K562 (cell line): ENCODE measurements at regions not wholly inside any gene's neighbourhood (a gene's known extent, or its start where the extent isn't known, plus 50 kb on each side); places are given as distances from the start of the nearest gene placed in this dataset.

Experiments used
- ATAC-seq: fragments of 200-7000 bp; cut with Tn5 transposase; 3 replicates; pipeline ENCODE4 v1.9.1; 2020; ENCODE audit warnings: moderate library complexity
- BruUV-seq: library from RNA; stranded (reverse); fragments of 400-500 nt; replicated peaks from 2 replicates; lab custom pipeline; 2021; lab: Mats Ljungman, UMichigan
- CTCF ChIA-PET: fragments of 300-600 bp; formaldehyde crosslinking; extraction: SDS; loops from one replicate; lab custom pipeline; 2021; ENCODE audit warnings: low intra/inter-chr PET ratio; lab: Yijun Ruan, JAX
- POLR2A ChIA-PET: fragments of 300-600, 350-650 bp; sonication (Branson Sonifier 250); formaldehyde crosslinking; extraction: SDS; loops from one replicate; lab custom pipeline; 2021; ENCODE audit warnings: antibody characterized with exemption, inconsistent platforms; lab: Yijun Ruan, JAX
- DNase-seq, 4 experiments: peaks; one replicate each; pipeline versions ENCODE4 v3.0.0 to v3.0.0-alpha.2; 2011 to 2018; ENCODE audit warnings: low spot score in 3 of 4, mixed read lengths in 3 of 4; ENCODE audit errors: extremely low read depth in 1 of 4
- FAIRE-seq: peaks from 2 replicates; lab custom pipeline; 2011; peaks lifted over from hg19 to GRCh38; lab: Jason Lieb, UNC
- H2AFZ ChIP-seq: 2 replicates; pipeline ENCODE4 v1.6.0; 2011; ENCODE audit warnings: low read depth, low read length, control low read depth, inconsistent platforms
- H3K27ac ChIP-seq: fragments of 200-600 bp; 3 replicates; pipeline ENCODE4 v1.8.0; 2011; ENCODE audit warnings: low read depth, mild to moderate bottlenecking, control low read depth, inconsistent platforms, low read length, moderate library complexity, mixed read lengths; ENCODE audit errors: extremely low read depth
- H3K27me3 ChIP-seq, 2 experiments: fragments of 300-600 bp in 1 of 2; 2 replicates in 1 of 2; 3 replicates in 1 of 2; pipeline versions ENCODE4 v1.6.0 to v1.8.0; 2011; ENCODE audit warnings: inconsistent platforms in 2 of 2, low read length in 2 of 2, mild to moderate bottlenecking in 1 of 2, mixed read lengths in 1 of 2, moderate library complexity in 1 of 2; ENCODE audit not compliant: control insufficient read depth in 2 of 2, insufficient read depth in 2 of 2
- H3K36me3 ChIP-seq: fragments of 300-600 bp; 3 replicates; pipeline ENCODE4 v1.8.0; 2011; ENCODE audit warnings: mild to moderate bottlenecking, low read length, inconsistent platforms; ENCODE audit not compliant: control insufficient read depth, insufficient read depth
- H3K4me1 ChIP-seq, 2 experiments: fragments of 200-600 bp in 1 of 2; replicated peaks in 1 of 2; 2 replicates in 1 of 2; 3 replicates in 1 of 2; pipeline versions ENCODE4 v1.5.1 to v1.8.0; 2011; ENCODE audit warnings: inconsistent platforms in 2 of 2, low read length in 2 of 2, mild to moderate bottlenecking in 1 of 2, mixed read lengths in 1 of 2, moderate library complexity in 1 of 2; ENCODE audit not compliant: control insufficient read depth in 2 of 2, insufficient read depth in 2 of 2
- H3K4me2 ChIP-seq: 2 replicates; pipeline ENCODE4 v1.6.1; 2011; ENCODE audit warnings: low read length, control low read depth, inconsistent platforms, mixed read lengths; ENCODE audit not compliant: insufficient read depth
- H3K4me3 ChIP-seq: fragments of 200-600 bp; sonication (generic), shearing (Covaris generic); 2 replicates; pipeline ENCODE4 v1.5.1; 2016; ENCODE audit warnings: control low read depth, inconsistent platforms
- H3K79me2 ChIP-seq: fragments of 200-600 bp; 3 replicates; pipeline ENCODE4 v1.8.0; 2011; ENCODE audit warnings: low read length, inconsistent platforms; ENCODE audit not compliant: control insufficient read depth, insufficient read depth
- H3K9ac ChIP-seq, 2 experiments: 2 replicates each; pipeline versions ENCODE4 v1.6.0 to v1.6.1; 2011; ENCODE audit warnings: low read depth in 2 of 2, low read length in 2 of 2, control low read depth in 1 of 2, inconsistent platforms in 1 of 2, mild to moderate bottlenecking in 1 of 2, mixed read lengths in 1 of 2; ENCODE audit not compliant: insufficient read depth in 1 of 2
- H3K9me1 ChIP-seq: one replicate; pipeline ENCODE4 v1.6.0; 2011; ENCODE audit warnings: inconsistent platforms, mild to moderate bottlenecking, low read length, moderate library complexity; ENCODE audit not compliant: control insufficient read depth, insufficient read depth
- H3K9me3 ChIP-seq: replicated peaks from 2 replicates; pipeline ENCODE4 v1.5.1; 2011; ENCODE audit warnings: low read depth, low read length, inconsistent platforms; ENCODE audit not compliant: control insufficient read depth, insufficient read depth
- H4K20me1 ChIP-seq: replicated peaks from 2 replicates; pipeline ENCODE4 v1.6.1; 2011; ENCODE audit warnings: low read length, inconsistent platforms, mixed read lengths; ENCODE audit not compliant: control insufficient read depth, insufficient read depth
- HDGF ChIP-seq: fragments of 450-650 bp; IDR thresholded peaks from 2 replicates; pipeline ENCODE4 v1.6.1; 2016
- POU5F1 ChIP-seq: fragments of 150-350 bp; IDR thresholded peaks from 2 replicates; pipeline ENCODE4 v1.6.1; 2014; ENCODE audit warnings: borderline replicate concordance, low read length, low read depth, mild to moderate bottlenecking; ENCODE audit not compliant: partially characterized antibody
- TFE3 ChIP-seq: fragments of 450-650 bp; formaldehyde crosslinking; IDR thresholded peaks from 2 replicates; pipeline ENCODE4 v1.4.0; 2020; ENCODE audit warnings: mild to moderate bottlenecking, mixed read lengths
- ZNF140 ChIP-seq: fragments of 250-450 bp; sonication (Bioruptor Pico); IDR thresholded peaks from 2 replicates; pipeline ENCODE4 v1.8.0; 2021; ENCODE audit warnings: moderate library complexity, mild to moderate bottlenecking, inconsistent platforms
- ZNF280A ChIP-seq: fragments of 450-650 bp; IDR thresholded peaks from 2 replicates; pipeline ENCODE4 v1.6.1; 2018; ENCODE audit warnings: mild to moderate bottlenecking, low read depth; ENCODE audit not compliant: partially characterized antibody
- ZNF347 ChIP-seq: fragments of 450-650 bp; formaldehyde crosslinking; IDR thresholded peaks from 2 replicates; pipeline ENCODE4 v1.4.0; 2020; ENCODE audit warnings: low read depth, mild to moderate bottlenecking, moderate library complexity
- WGBS: fragments of 100-300 bp; shearing (Covaris generic); methylation state at CpG from one replicate; pipeline ENCODE4 v1.1.6; 2016; ENCODE audit warnings: low coverage, mixed read lengths; ENCODE audit not compliant: insufficient coverage; ENCODE audit errors: missing lambda C conversion rate; 5-methylcytosine and 5-hydroxymethylcytosine counted together
- in situ Hi-C: fragments of 300-500 bp; cut with MboI; formaldehyde crosslinking; loops from 4 replicates; pipeline ENCODE4 v1.15.0; 2018; ENCODE audit warnings: inconsistent platforms, mixed read lengths
- intact Hi-C: fragments of 100-400 bp; cut with micrococcal nuclease; formaldehyde crosslinking; loops from 2 replicates; pipeline ENCODE4 v1.14.2; 2022

DNA sequence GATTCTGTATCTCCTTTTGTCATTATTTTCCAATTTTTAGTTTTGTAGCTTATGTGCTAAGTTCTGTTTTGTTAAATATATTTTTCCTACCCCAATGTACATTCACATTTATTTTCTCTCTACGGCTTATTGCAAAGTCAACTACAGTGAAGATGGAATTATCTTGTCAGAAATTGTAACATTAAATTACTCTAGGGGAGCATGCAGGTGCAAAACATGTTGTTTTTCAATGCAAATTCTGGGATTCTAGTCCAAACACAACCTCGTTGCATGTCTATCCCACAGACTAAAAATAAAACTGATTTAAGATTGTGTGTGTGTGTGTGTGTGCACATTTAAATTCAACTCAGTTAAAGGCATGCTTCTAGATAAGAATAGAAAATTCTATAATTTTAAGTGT lies 529.1 kb upstream of the POM121L12 start:
- no peak overlapping the region for H3K9ac ChIP-seq
- WGBS, result 0% methylated on average over 2 of the region's 2 CpGs
- no peaks in the 10 kb centered on the region for H3K9me1 ChIP-seq
- H4K20me1 ChIP-seq, result no peaks in the 10 kb centered on the region
- no peak for FAIRE-seq
- no peak overlapping the region for H3K4me2 ChIP-seq
- no peak overlapping the region for H2AFZ ChIP-seq
- no peaks in the 10 kb centered on the region for H3K9me3 ChIP-seq
- H3K79me2 ChIP-seq, result no peaks in the 10 kb centered on the region
- H3K4me3 ChIP-seq, result no peak overlapping the region
- BruUV-seq, result no TSS peak
- POLR2A ChIA-PET, result no interaction called here
- H3K27ac ChIP-seq, result no peak overlapping the region
- in situ Hi-C loops, result no loop called here
- H3K27me3 ChIP-seq, result no peaks in the 10 kb centered on the region
- H3K4me1 ChIP-seq, result no peaks in the 10 kb centered on the region
- intact Hi-C loops, result no loop called here
- DNase-seq, result no peak
- CTCF ChIA-PET, result no interaction called here
- ATAC-seq, result no peak
- TF ChIP-seq ZNF280A (no peak), HDGF (no peak), ZNF140 (CRISPR knock-in tag) (no peak), ZNF347 (CRISPR knock-in tag) (no peak), TFE3 (CRISPR knock-in tag) (no peak), POU5F1 (no peak)
- H3K36me3 ChIP-seq, result no peaks in the 10 kb centered on the region
